Stomach (tissue), 8 donors: ENCODE measurements at regions not wholly inside any gene's neighbourhood (a gene's known extent, or its start where the extent isn't known, plus 50 kb on each side); places are given as distances from the start of the nearest gene placed in this dataset.

Experiments used
- DNase-seq, 2 donors: peaks; one replicate each; pipeline versions ENCODE4 v3.0.0 to v3.0.0-alpha.2; 2013 to 2019
- H3K27ac ChIP-seq, 5 donors: fragments of 200-600 bp in 4 of 5; sonication (generic) in 4 of 5; one replicate each; pipeline ENCODE4 v1.5.1; 2013 to 2019; ENCODE audit warnings: mild to moderate bottlenecking in 1 of 5, moderate library complexity in 1 of 5
- H3K27me3 ChIP-seq, 3 donors: fragments of 200-600 bp; sonication (generic); one replicate each; pipeline ENCODE4 v1.5.1; 2017 to 2019; ENCODE audit warnings: mixed run types in 1 of 3
- H3K36me3 ChIP-seq, 4 donors: fragments of 200-600 bp; sonication (generic); 1 replicate in 3 of 4; 2 replicates in 1 of 4; pipeline ENCODE4 v1.5.1; 2016 to 2019
- H3K4me1 ChIP-seq, 4 donors: fragments of 200-600 bp; sonication (generic); one replicate each; pipeline ENCODE4 v1.5.1; 2016 to 2019
- H3K4me3 ChIP-seq, 4 donors: fragments of 200-600 bp; sonication (generic) in 3 of 4; one replicate each; pipeline ENCODE4 v1.5.1; 2016 to 2019; ENCODE audit warnings: mild to moderate bottlenecking in 1 of 4
- H3K9me3 ChIP-seq, 4 donors: fragments of 200-600 bp; sonication (generic); one replicate each; pipeline ENCODE4 v1.5.1; 2016 to 2019
- EP300 ChIP-seq: sonication (generic); formaldehyde crosslinking; IDR thresholded peaks from one replicate; pipeline ENCODE4 v1.6.1; 2017; ENCODE audit warnings: antibody characterized with exemption
- POLR2A ChIP-seq, 4 donors: fragments of 450-650 bp; IDR thresholded peaks; one replicate each; pipeline ENCODE4 v1.6.1; 2016; ENCODE audit warnings: antibody characterized with exemption in 4 of 4, control low read depth in 2 of 4, mild to moderate bottlenecking in 1 of 4, moderate library complexity in 1 of 4
- POLR2AphosphoS5 ChIP-seq, 3 donors: sonication (generic); formaldehyde crosslinking; IDR thresholded peaks; one replicate each; pipeline ENCODE4 v1.6.1; 2016; ENCODE audit warnings: antibody characterized with exemption in 3 of 3
- WGBS, 5 donors: extraction: QIAGEN DNeasy Blood & Tissue Kit in 3 of 5; methylation state at CpG; one replicate each; pipeline versions ENCODE4 v1.1.5 to v1.1.7; 2013 to 2018; 5-methylcytosine and 5-hydroxymethylcytosine counted together
- intact Hi-C: fragments of 100-400 bp; cut with DNase I; formaldehyde crosslinking; loops from one replicate; pipeline ENCODE4 v1.15.1; 2023; ENCODE audit warnings: low total_unique reads
- TF ChIP-seq, protein P1 (sequence below), 7 experiments: fragments of 450-650 bp in 4 of 7; fragments of 200-600 bp in 3 of 7; sonication (generic) in 3 of 7; IDR thresholded peaks; one replicate each; pipeline ENCODE4 v1.5.1; 2016 to 2019; ENCODE audit warnings: antibody characterized with exemption in 7 of 7, control low read depth in 2 of 7, mild to moderate bottlenecking in 1 of 7
- donor health status: healthy with polysubstance abuse.
- donor health status: Bipolar disorder and iron deficiency.
- donor health status: healthy.

DNA sequence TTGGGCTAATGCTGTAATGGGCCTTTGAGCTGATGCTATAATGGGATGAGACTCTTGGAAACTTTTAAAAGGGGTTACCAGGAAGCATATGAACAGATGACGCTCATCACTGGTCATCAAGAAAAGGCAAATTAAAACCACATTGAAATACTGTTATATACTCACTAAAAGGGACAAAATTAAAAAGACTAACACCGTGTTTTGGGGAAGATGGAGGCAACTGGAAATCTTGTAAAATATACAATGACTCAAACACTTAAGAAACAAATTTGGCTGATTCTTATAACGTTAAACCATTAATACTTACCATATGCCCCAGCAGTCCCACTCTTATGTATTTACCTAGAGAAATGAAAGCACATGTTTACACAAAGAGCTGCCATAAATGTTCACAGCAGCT, 207.2 kb upstream of the GPRIN3 start:
- intact Hi-C loops, result no loop called here
- peaks cover 0 to 8% (median 4%) of the 10 kb centered on the region in 4 donors for H3K4me1 ChIP-seq
- 75 to 84% (median 77%) methylated on average over 3 of the region's 3 CpGs for WGBS, 5 donors
- DNase-seq, result no peak
- no peaks in the 10 kb centered on the region for H3K27me3 ChIP-seq
- H3K27ac ChIP-seq, result no peak overlapping the region
- TF ChIP-seq POLR2AphosphoS5 (IDR thresholded peaks at IDR 0.05) (no peak), EP300 (no peak), POLR2A (IDR thresholded peaks at IDR 0.05) (no peak)
- TF ChIP-seq, protein P1, sequence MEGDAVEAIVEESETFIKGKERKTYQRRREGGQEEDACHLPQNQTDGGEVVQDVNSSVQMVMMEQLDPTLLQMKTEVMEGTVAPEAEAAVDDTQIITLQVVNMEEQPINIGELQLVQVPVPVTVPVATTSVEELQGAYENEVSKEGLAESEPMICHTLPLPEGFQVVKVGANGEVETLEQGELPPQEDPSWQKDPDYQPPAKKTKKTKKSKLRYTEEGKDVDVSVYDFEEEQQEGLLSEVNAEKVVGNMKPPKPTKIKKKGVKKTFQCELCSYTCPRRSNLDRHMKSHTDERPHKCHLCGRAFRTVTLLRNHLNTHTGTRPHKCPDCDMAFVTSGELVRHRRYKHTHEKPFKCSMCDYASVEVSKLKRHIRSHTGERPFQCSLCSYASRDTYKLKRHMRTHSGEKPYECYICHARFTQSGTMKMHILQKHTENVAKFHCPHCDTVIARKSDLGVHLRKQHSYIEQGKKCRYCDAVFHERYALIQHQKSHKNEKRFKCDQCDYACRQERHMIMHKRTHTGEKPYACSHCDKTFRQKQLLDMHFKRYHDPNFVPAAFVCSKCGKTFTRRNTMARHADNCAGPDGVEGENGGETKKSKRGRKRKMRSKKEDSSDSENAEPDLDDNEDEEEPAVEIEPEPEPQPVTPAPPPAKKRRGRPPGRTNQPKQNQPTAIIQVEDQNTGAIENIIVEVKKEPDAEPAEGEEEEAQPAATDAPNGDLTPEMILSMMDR (IDR thresholded peaks at IDR 0.05), result no peak
- no peaks in the 10 kb centered on the region for H3K9me3 ChIP-seq
- H3K4me3 ChIP-seq, result no peak overlapping the region
- no peaks in the 10 kb centered on the region for H3K36me3 ChIP-seq

DNA sequence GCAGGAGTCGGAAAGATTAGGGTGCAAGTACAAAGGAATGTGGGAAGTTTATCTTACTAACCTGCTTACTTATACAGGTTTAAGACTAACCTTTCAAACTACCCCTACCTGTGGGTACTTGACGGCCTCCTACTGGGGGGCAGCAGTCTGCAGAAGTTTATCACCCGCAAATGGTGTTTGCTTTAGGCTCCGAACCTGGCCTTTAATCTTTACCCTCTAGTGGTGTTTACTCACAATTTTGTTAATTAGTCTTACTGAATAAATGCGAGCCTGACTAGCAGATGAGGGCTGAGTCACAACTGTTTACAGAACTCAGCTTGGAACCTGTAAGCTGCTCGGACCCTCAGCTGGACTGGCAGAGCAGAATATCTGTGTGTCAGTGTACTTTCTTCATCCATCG, 204.2 kb upstream of the GPRIN3 start:
- intact Hi-C loops, result no loop called here
- 27 to 43% (median 32%) methylated on average over 7 of the region's 7 CpGs for WGBS, 5 donors
- DNase-seq, result no peak
- H3K36me3 ChIP-seq, result no peaks in the 10 kb centered on the region
- H3K4me3 ChIP-seq, result no peak overlapping the region
- TF ChIP-seq EP300 (no peak), POLR2AphosphoS5 (IDR thresholded peaks at IDR 0.05) (no peak), POLR2A (IDR thresholded peaks at IDR 0.05) (no peak)
- TF ChIP-seq, protein P1 (IDR thresholded peaks at IDR 0.05), result no peak
- H3K27ac ChIP-seq, result no peak overlapping the region
- H3K27me3 ChIP-seq, result no peaks in the 10 kb centered on the region
- H3K4me1 ChIP-seq, result peaks cover 0 to 10% (median 4%) of the 10 kb centered on the region in 4 donors
- H3K9me3 ChIP-seq, result peaks cover 0 to 5% (median 0%) of the 10 kb centered on the region in 4 donors

- Histone ChIP-seq H3K27me3 (no peaks in the 10 kb centered on the region), H3K4me3 (no peak overlapping the region), H3K27ac (no peak overlapping the region), H3K9me3 (peaks cover 0 to 5% (median 0%) of the 10 kb centered on the region in 4 donors), H3K4me1 (peaks cover 0 to 13% (median 4%) of the 10 kb centered on the region in 4 donors), H3K36me3 (no peaks in the 10 kb centered on the region)
- 75 to 86% (median 82%) methylated on average over 4 of the region's 4 CpGs for WGBS, 5 donors
- DNase-seq, result no peak
- TF ChIP-seq POLR2AphosphoS5 (IDR thresholded peaks at IDR 0.05) (no peak), EP300 (no peak), POLR2A (IDR thresholded peaks at IDR 0.05) (no peak)
- TF ChIP-seq, protein P1 (IDR thresholded peaks at IDR 0.05), result no peak
- intact Hi-C loops, result no loop called here
These were observed 202.2 kb upstream of the GPRIN3 start for GRCh38 chr4:89509708-89510281.

GRCh38 chr4:89506866-89507491, 199.4 kb upstream of the GPRIN3 start:
- peaks cover 0 to 5% (median 0%) of the 10 kb centered on the region in 4 donors for H3K9me3 ChIP-seq
- TF ChIP-seq, protein P1 (IDR thresholded peaks at IDR 0.05), result no peak
- TF ChIP-seq EP300, result no peak
- no peak for TF ChIP-seq POLR2A (IDR thresholded peaks at IDR 0.05)
- no peak for TF ChIP-seq POLR2AphosphoS5 (IDR thresholded peaks at IDR 0.05)
- intact Hi-C loops, result no loop called here
- H3K36me3 ChIP-seq, result no peaks in the 10 kb centered on the region
- H3K27me3 ChIP-seq, result no peaks in the 10 kb centered on the region
- no peak for DNase-seq
- peaks cover 0 to 10% (median 4%) of the 10 kb centered on the region in 4 donors for H3K4me1 ChIP-seq
- H3K4me3 ChIP-seq, result no peak overlapping the region
- no peak overlapping the region for H3K27ac ChIP-seq
- WGBS, 5 donors, result 48 to 57% (median 54%) methylated on average over 3 of the region's 3 CpGs
